ENCODE measurements at regions not wholly inside any gene's neighbourhood (a gene's known extent, or its start where the extent isn't known, plus 50 kb on each side); places are given as distances from the start of the nearest gene placed in this dataset.
"Not testable (repeated sequence)": the region's sequence is repeated elsewhere in the genome, so short reads cannot be mapped to it uniquely, and the experiment has no call there.

DNA sequence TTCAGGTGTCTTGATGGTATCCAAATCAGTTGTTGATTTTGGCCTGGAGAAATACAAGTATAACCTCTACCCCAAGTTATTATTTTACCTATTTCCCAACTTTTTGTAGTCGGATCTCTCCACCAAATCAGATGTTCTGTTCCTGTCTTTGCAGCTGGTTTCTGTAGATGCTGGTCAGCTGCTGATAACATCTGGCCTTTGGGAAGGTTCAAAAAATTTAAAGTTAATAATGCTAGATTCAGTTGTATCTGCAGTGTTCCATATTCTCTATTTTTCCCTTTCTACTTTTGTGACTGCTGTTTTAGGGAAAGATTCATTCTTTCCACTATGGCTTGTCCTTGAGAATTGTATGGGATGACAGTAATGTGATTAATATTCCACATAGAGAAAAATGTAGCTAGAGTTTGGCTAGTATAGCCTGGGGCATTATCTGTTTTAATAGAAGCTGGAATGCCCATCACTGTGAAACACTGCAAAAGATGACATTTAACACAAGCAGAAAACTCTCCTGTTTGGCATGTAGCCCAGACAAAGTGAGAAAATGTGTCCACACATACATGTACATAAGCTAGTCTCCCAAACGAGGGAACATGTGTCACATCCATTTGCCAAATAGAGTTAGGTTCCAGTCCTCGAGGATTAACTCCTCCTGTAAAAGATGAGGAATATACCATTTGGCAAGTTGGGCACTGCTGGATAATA, 99.2 kb downstream of the ZNF100 start:
- H3K27ac ChIP-seq; DNase-seq; H3K27me3 ChIP-seq; H3K36me3 ChIP-seq (replicated peaks in 1 of 2); intact Hi-C loops (cut with DNase I); H3K4me1 ChIP-seq (replicated peaks in 1 of 2); H3K9me3 ChIP-seq (replicated peaks in 1 of 3); H3K4me3 ChIP-seq: not testable (repeated sequence)
- WGBS, 4 donors: 23 to 41% (median 31%) methylated on average over 3 of the region's 3 CpGs

GRCh38 chr19:21655540-21656126, 111.7 kb downstream of the ZNF100 start:
- Histone ChIP-seq H3K9me3 (replicated peaks in 1 of 3) (peaks cover 0 to 7% (median 6%) of the 10 kb centered on the region in 3 donors), H3K4me3 (no peak overlapping the region), H3K4me1 (replicated peaks in 1 of 2) (no peaks in the 10 kb centered on the region), H3K27me3 (no peaks in the 10 kb centered on the region), H3K27ac (no peak overlapping the region), H3K36me3 (replicated peaks in 1 of 2) (no peaks in the 10 kb centered on the region)
- WGBS, 4 donors: 69 to 91% (median 82%) methylated on average over 3 of the region's 3 CpGs
- no peak for DNase-seq
- TF ChIP-seq, protein P1, sequence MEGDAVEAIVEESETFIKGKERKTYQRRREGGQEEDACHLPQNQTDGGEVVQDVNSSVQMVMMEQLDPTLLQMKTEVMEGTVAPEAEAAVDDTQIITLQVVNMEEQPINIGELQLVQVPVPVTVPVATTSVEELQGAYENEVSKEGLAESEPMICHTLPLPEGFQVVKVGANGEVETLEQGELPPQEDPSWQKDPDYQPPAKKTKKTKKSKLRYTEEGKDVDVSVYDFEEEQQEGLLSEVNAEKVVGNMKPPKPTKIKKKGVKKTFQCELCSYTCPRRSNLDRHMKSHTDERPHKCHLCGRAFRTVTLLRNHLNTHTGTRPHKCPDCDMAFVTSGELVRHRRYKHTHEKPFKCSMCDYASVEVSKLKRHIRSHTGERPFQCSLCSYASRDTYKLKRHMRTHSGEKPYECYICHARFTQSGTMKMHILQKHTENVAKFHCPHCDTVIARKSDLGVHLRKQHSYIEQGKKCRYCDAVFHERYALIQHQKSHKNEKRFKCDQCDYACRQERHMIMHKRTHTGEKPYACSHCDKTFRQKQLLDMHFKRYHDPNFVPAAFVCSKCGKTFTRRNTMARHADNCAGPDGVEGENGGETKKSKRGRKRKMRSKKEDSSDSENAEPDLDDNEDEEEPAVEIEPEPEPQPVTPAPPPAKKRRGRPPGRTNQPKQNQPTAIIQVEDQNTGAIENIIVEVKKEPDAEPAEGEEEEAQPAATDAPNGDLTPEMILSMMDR (IDR thresholded peaks at IDR 0.05): no peak
- TF ChIP-seq POLR2A (IDR thresholded peaks at IDR 0.05): no peak
- intact Hi-C loops (cut with DNase I): no loop called here

DNA sequence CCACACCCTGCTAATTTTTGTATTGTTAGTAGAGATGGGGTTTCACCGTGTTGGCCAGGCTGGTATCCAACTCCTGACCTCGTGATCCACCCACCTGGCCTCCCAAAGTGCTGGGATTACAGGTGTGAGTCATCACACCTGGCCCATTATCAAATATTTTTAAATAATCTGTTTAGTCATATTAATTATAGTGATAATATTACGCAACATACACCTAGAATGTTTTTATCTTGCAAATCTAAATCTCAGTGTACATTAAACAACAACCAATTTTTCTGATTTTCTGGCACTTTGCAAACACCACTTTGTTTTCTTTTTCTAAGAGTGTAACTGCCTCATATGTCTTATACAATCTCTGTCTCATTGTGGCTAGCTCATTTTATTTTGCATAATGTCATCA, 115.9 kb downstream of the ZNF100 start:
- intact Hi-C loops (cut with DNase I); DNase-seq; H3K36me3 ChIP-seq (replicated peaks in 1 of 2); H3K9me3 ChIP-seq (replicated peaks in 1 of 3); H3K4me3 ChIP-seq; H3K27me3 ChIP-seq; H3K4me1 ChIP-seq (replicated peaks in 1 of 2); H3K27ac ChIP-seq: not testable (repeated sequence)
- WGBS, 4 donors: 59 to 70% (median 66%) methylated on average over 3 of the region's 3 CpGs

GRCh38 chr19:21638776-21639175, 128.6 kb downstream of the ZNF100 start:
- Histone ChIP-seq H3K9me3 (replicated peaks in 1 of 3) (no peaks in the 10 kb centered on the region), H3K27me3 (no peaks in the 10 kb centered on the region), H3K4me3 (no peak overlapping the region), H3K27ac (no peak overlapping the region), H3K4me1 (replicated peaks in 1 of 2) (no peaks in the 10 kb centered on the region), H3K36me3 (replicated peaks in 1 of 2) (no peaks in the 10 kb centered on the region)
- TF ChIP-seq, protein P1 (IDR thresholded peaks at IDR 0.05): no peak
- TF ChIP-seq POLR2A (IDR thresholded peaks at IDR 0.05): no peak
- WGBS, 4 donors: 75 to 90% (median 80%) methylated on average over 1 of the region's 1 CpG
- DNase-seq: no peak
- intact Hi-C loops (cut with DNase I): no loop called here

- TF ChIP-seq, protein P1 (IDR thresholded peaks at IDR 0.05): no peak
- TF ChIP-seq POLR2A (IDR thresholded peaks at IDR 0.05): no peak
- Histone ChIP-seq H3K36me3 (replicated peaks in 1 of 2) (no peaks in the 10 kb centered on the region), H3K27ac (no peak overlapping the region), H3K27me3 (no peaks in the 10 kb centered on the region), H3K4me1 (replicated peaks in 1 of 2) (no peaks in the 10 kb centered on the region), H3K4me3 (no peak overlapping the region), H3K9me3 (replicated peaks in 1 of 3) (no peaks in the 10 kb centered on the region)
- intact Hi-C loops (cut with DNase I): no loop called here
- 63 to 77% (median 70%) methylated on average over 8 of the region's 8 CpGs for WGBS, 4 donors
- no peak for DNase-seq
Observed at GRCh38 chr19:21626924-21627697, 121.7 kb downstream of the ZNF429 start.

Data from adrenal gland (tissue), 9 donors.